ENCODE measurements at regions not wholly inside any gene's neighbourhood (a gene's known extent, or its start where the extent isn't known, plus 50 kb on each side); places are given as distances from the start of the nearest gene placed in this dataset.
"Not testable (repeated sequence)": the region's sequence is repeated elsewhere in the genome, so short reads cannot be mapped to it uniquely, and the experiment has no call there.

- no peak for DNase-seq (ENCODE audit: low read depth)
Observed at GRCh38 chr10:45118929-45119328, 118.2 kb downstream of the ZNF22 start.

GRCh38 chr10:45122180-45122860 is 121.6 kb downstream of the ZNF22 start:
- not testable (repeated sequence) for DNase-seq (ENCODE audit: low read depth)

GRCh38 chr10:45135443-45136198 is 134.9 kb downstream of the ZNF22 start:
- DNase-seq (ENCODE audit: low read depth), result no peak

GRCh38 chr10:45136256-45136655 is 135.5 kb downstream of the ZNF22 start:
- DNase-seq (ENCODE audit: low read depth), result no peak

GRCh38 chr10:45144326-45145070 is 143.8 kb downstream of the ZNF22 start:
- DNase-seq (ENCODE audit: low read depth), result no peak

- DNase-seq (ENCODE audit: low read depth), result not testable (repeated sequence)
Observed at GRCh38 chr10:45145143-45145542, 144.4 kb downstream of the ZNF22 start.

- DNase-seq (ENCODE audit: low read depth), result no peak
Observed at GRCh38 chr10:45147000-45147399, 146.3 kb downstream of the ZNF22 start.

GRCh38 chr10:45150997-45151396 is 150.3 kb downstream of the ZNF22 start:
- DNase-seq (ENCODE audit: low read depth), result no peak

GRCh38 chr10:45151467-45152214 is 150.9 kb downstream of the ZNF22 start:
- no peak for DNase-seq (ENCODE audit: low read depth)

- DNase-seq (ENCODE audit: low read depth), result no peak
Observed at GRCh38 chr10:45152726-45153125, 152.0 kb downstream of the ZNF22 start.

- DNase-seq (ENCODE audit: low read depth), result no peak
Observed at GRCh38 chr10:45154502-45154901, 153.8 kb downstream of the ZNF22 start.

- no peak for DNase-seq (ENCODE audit: low read depth)
Observed at GRCh38 chr10:45155784-45156183, 155.1 kb downstream of the ZNF22 start.

- no peak for DNase-seq (ENCODE audit: low read depth)
Observed at GRCh38 chr10:45160271-45160670, 155.1 kb downstream of the OR13A1 start.

- no peak for DNase-seq (ENCODE audit: low read depth)
Observed at GRCh38 chr10:45163315-45163975, 152.0 kb downstream of the OR13A1 start.

- DNase-seq (ENCODE audit: low read depth), result not testable (repeated sequence)
Observed at GRCh38 chr10:45175520-45176118, 139.8 kb downstream of the OR13A1 start.

GRCh38 chr10:45179691-45180090 is 135.7 kb downstream of the OR13A1 start:
- no peak for DNase-seq (ENCODE audit: low read depth)

GRCh38 chr10:45180507-45180906 is 134.9 kb downstream of the OR13A1 start:
- DNase-seq (ENCODE audit: low read depth), result no peak

- DNase-seq (ENCODE audit: low read depth), result no peak
Observed at GRCh38 chr10:45180946-45181875, 134.2 kb downstream of the OR13A1 start.

GRCh38 chr10:45183174-45183573 is 132.2 kb downstream of the OR13A1 start:
- DNase-seq (ENCODE audit: low read depth), result no peak
